ENCODE measurements at regions not wholly inside any gene's neighbourhood (a gene's known extent, or its start where the extent isn't known, plus 50 kb on each side); places are given as distances from the start of the nearest gene placed in this dataset.

- TF ChIP-seq POLR2A (IDR thresholded peaks at IDR 0.05; ENCODE audit: low read depth, low read length) (no peak), POLR2AphosphoS5 (IDR thresholded peaks at IDR 0.05; ENCODE audit: insufficient read depth, low read depth, low read length) (no peak), CTCF (IDR thresholded peaks at IDR 0.05; ENCODE audit: extremely low read depth in 1 of 2, insufficient read depth in 1 of 2, low read depth in 1 of 2, low read length in 2 of 2) (no peak), FOS (IDR thresholded peaks at IDR 0.05; ENCODE audit: borderline replicate concordance, insufficient read depth, low read length) (no peak), EZH2 (IDR thresholded peaks at IDR 0.05; ENCODE audit: borderline replicate concordance, low read depth, low read length, severe bottlenecking) (no peak), JUN (IDR thresholded peaks at IDR 0.05; ENCODE audit: borderline replicate concordance, insufficient read depth, insufficient read length, low read depth) (no peak), MAX (IDR thresholded peaks at IDR 0.05; ENCODE audit: insufficient read depth, insufficient read length) (no peak), MYC (IDR thresholded peaks at IDR 0.05; ENCODE audit: low read depth, low read length) (no peak)
Measured at GRCh38 chr2:196253116-196253480, 81.7 kb upstream of the STK17B start.

Measured in endothelial cell of umbilical vein (primary cell).